MCF 10A (cell line): ENCODE measurements at regions not wholly inside any gene's neighbourhood (a gene's known extent, or its start where the extent isn't known, plus 50 kb on each side); places are given as distances from the start of the nearest gene placed in this dataset.
"Not testable (repeated sequence)": the region's sequence is repeated elsewhere in the genome, so short reads cannot be mapped to it uniquely, and the experiment has no call there.

Experiments
- BruUV-seq: library from RNA; stranded (reverse); fragments of 400-500 nt; replicated peaks from 2 replicates; lab custom pipeline; 2021; lab: Mats Ljungman, UMichigan
- CTCF ChIA-PET: fragments of 300-600 bp; sonication (Branson Sonifier 250); formaldehyde crosslinking; extraction: SDS; loops from one replicate; lab custom pipeline; 2021; ENCODE audit warnings: antibody characterized with exemption, inconsistent platforms; lab: Yijun Ruan, JAX
- POLR2A ChIA-PET: fragments of 300-600, 350-650 bp; sonication (Branson Sonifier 250); formaldehyde crosslinking; extraction: SDS; loops from one replicate; lab custom pipeline; 2020; ENCODE audit warnings: antibody characterized with exemption, inconsistent platforms; lab: Yijun Ruan, JAX
- DNase-seq: peaks from one replicate; pipeline ENCODE4 v3.0.0-alpha.2; 2018; ENCODE audit not compliant: unreplicated experiment
- H3K27ac Mint-ChIP-seq: one replicate; pipeline ENCODE4 v1.8.0; 2022; ENCODE audit warnings: mild to moderate bottlenecking, low read depth, mixed read lengths; ENCODE audit not compliant: unreplicated experiment
- H3K27me3 Mint-ChIP-seq: one replicate; pipeline ENCODE4 v1.8.0; 2022; ENCODE audit warnings: mixed read lengths; ENCODE audit not compliant: insufficient read depth, unreplicated experiment
- H3K36me3 Mint-ChIP-seq: one replicate; pipeline ENCODE4 v1.8.0; 2022; ENCODE audit warnings: mild to moderate bottlenecking, moderate library complexity, mixed read lengths; ENCODE audit not compliant: insufficient read depth, unreplicated experiment
- H3K4me1 Mint-ChIP-seq: one replicate; pipeline ENCODE4 v1.8.0; 2022; ENCODE audit warnings: mixed read lengths; ENCODE audit not compliant: insufficient read depth, unreplicated experiment
- H3K4me3 Mint-ChIP-seq: one replicate; pipeline ENCODE4 v1.8.0; 2022; ENCODE audit warnings: mild to moderate bottlenecking, moderate library complexity, mixed read lengths; ENCODE audit not compliant: unreplicated experiment
- H3K9me3 Mint-ChIP-seq: one replicate; pipeline ENCODE4 v1.8.0; 2022; ENCODE audit warnings: mixed read lengths; ENCODE audit not compliant: unreplicated experiment
- intact Hi-C: fragments of 100-400 bp; cut with micrococcal nuclease; formaldehyde crosslinking; loops from 2 replicates; pipeline ENCODE4 v1.14.1; 2022
- TF ChIP-seq, protein P1 (sequence below): fragments of 200-600 bp; IDR thresholded peaks from one replicate; pipeline ENCODE4 v1.8.0; 2022; ENCODE audit warnings: antibody characterized with exemption, mild to moderate bottlenecking; ENCODE audit not compliant: unreplicated experiment

- Mint-ChIP-seq H3K27me3 (no peaks in the 10 kb centered on the region), H3K9me3 (no peaks in the 10 kb centered on the region), H3K4me3 (no peak overlapping the region), H3K4me1 (no peaks in the 10 kb centered on the region), H3K36me3 (no peaks in the 10 kb centered on the region), H3K27ac (no peak overlapping the region)
- POLR2A ChIA-PET: interaction anchor here (0.8 to 1.2 kb wide), 2 partner anchors 9 to 793 kb away, joined by 3 to 4 read pairs; no protein-coding TSS in a partner anchor
- BruUV-seq: no TSS peak
- DNase-seq: no peak
- CTCF ChIA-PET: interaction anchor here (0.9 kb wide), 1 partner anchor 10 kb away, joined by 3 read pairs; no protein-coding TSS in a partner anchor
- intact Hi-C loops: no loop called here
- TF ChIP-seq, protein P1, sequence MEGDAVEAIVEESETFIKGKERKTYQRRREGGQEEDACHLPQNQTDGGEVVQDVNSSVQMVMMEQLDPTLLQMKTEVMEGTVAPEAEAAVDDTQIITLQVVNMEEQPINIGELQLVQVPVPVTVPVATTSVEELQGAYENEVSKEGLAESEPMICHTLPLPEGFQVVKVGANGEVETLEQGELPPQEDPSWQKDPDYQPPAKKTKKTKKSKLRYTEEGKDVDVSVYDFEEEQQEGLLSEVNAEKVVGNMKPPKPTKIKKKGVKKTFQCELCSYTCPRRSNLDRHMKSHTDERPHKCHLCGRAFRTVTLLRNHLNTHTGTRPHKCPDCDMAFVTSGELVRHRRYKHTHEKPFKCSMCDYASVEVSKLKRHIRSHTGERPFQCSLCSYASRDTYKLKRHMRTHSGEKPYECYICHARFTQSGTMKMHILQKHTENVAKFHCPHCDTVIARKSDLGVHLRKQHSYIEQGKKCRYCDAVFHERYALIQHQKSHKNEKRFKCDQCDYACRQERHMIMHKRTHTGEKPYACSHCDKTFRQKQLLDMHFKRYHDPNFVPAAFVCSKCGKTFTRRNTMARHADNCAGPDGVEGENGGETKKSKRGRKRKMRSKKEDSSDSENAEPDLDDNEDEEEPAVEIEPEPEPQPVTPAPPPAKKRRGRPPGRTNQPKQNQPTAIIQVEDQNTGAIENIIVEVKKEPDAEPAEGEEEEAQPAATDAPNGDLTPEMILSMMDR: no peak
These were observed 798.1 kb downstream of the GATA3 start for GRCh38 chr10:8852546-8852945.

- TF ChIP-seq, protein P1: no peak
- Mint-ChIP-seq H3K4me1 (no peaks in the 10 kb centered on the region), H3K4me3 (no peak overlapping the region), H3K27me3 (no peaks in the 10 kb centered on the region), H3K27ac (no peak overlapping the region), H3K36me3 (no peaks in the 10 kb centered on the region), H3K9me3 (no peaks in the 10 kb centered on the region)
- intact Hi-C loops: no loop called here
- no TSS peak for BruUV-seq
- ChIA-PET POLR2A (interaction anchor here (0.6 to 1.2 kb wide), 4 partner anchors 10 to 793 kb away, joined by 3 to 4 read pairs (median 3); no protein-coding TSS in a partner anchor), CTCF (interaction anchor here (0.9 kb wide), 1 partner anchor 11 kb away, joined by 3 read pairs; no protein-coding TSS in a partner anchor)
- DNase-seq: no peak
These were observed 798.6 kb downstream of the GATA3 start for GRCh38 chr10:8853048-8853447.

DNA sequence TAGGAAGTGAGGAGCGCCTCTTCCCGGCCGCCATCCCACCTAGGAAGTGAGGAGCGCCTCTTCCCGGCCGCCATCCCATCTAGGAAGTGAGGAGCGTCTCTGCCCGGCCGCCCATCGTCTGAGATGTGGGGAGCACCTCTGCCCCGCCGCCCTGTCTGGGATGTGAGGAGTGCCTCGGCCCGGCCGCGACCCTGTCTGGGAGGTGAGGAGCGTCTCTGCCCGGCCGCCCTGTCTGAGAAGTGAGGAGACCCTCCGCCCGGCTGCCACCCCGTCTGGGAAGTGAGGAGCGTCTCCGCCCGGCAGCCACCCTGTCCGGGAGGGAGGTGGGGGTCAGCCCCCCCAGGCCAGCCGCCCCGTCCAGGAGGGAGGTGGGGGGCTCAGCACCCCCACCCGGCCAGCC lies 814.4 kb downstream of the GATA3 start:
- H3K36me3 Mint-ChIP-seq, H3K4me1 Mint-ChIP-seq, H3K4me3 Mint-ChIP-seq, intact Hi-C loops, H3K27me3 Mint-ChIP-seq, BruUV-seq, POLR2A ChIA-PET, CTCF ChIA-PET, DNase-seq, H3K9me3 Mint-ChIP-seq, H3K27ac Mint-ChIP-seq: not testable (repeated sequence)

DNA sequence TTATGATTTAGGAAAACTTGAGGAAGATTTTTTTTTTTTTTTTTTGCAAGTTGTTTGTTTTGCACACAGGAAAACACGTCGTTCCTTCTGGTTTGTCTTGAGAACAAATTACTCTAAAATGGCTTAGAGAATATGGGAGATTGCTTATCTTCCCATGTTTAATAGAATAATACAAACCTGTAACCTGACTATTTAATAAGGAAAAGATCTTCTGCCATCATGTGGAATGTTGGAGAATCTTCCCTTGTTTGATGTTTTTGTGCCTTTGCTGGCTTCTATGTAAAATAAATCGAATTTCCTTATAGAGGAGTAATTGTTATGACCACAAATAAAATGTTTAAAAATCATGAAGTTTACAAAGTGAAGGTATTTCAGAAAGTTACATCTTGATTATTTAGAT lies 818.8 kb downstream of the GATA3 start:
- no peaks in the 10 kb centered on the region for H3K36me3 Mint-ChIP-seq
- no peak overlapping the region for H3K4me3 Mint-ChIP-seq
- no peak overlapping the region for H3K27ac Mint-ChIP-seq
- no peaks in the 10 kb centered on the region for H3K27me3 Mint-ChIP-seq
- POLR2A ChIA-PET: interaction anchor here (0.6 to 1.2 kb wide), 4 partner anchors 122 to 1987 kb away, joined by 3 read pairs; no protein-coding TSS in a partner anchor
- DNase-seq: peak; percentile 29
- intact Hi-C loops: loop anchor here (1.0 to 5.0 kb wide), 5 partner anchors 336 to 1346 kb away; partner anchors contain the start of gene GATA3
- TF ChIP-seq, protein P1: peak; percentile 36
- BruUV-seq: no TSS peak
- no peaks in the 10 kb centered on the region for H3K9me3 Mint-ChIP-seq
- H3K4me1 Mint-ChIP-seq: peaks cover 19% of the 10 kb centered on the region
- CTCF ChIA-PET: interaction anchor here (0.6 to 1.1 kb wide), 6 partner anchors 23 to 1348 kb away, joined by 3 to 4 read pairs (median 3); no protein-coding TSS in a partner anchor
